Naive thymus-derived CD8-positive, alpha-beta T cell (primary cell): ENCODE measurements at regions not wholly inside any gene's neighbourhood (a gene's known extent, or its start where the extent isn't known, plus 50 kb on each side); places are given as distances from the start of the nearest gene placed in this dataset.

Experiments used
- ATAC-seq, 2 donors: fragments of 150-1000 bp; cut with Tn5 transposase in 1 of 2; sonication (Bioruptor Pico), chemical (Tn5 transposase) in 1 of 2; 1 replicate in 1 of 2; 2 replicates in 1 of 2; pipeline ENCODE4 v1.10.0; 2021; ENCODE audit warnings: mild to moderate bottlenecking in 2 of 2, moderate library complexity in 2 of 2
- POLR2A ChIA-PET: fragments of 350-600 bp; sonication (Branson Sonifier 250); formaldehyde crosslinking; loops from one replicate; lab custom pipeline; 2021; ENCODE audit warnings: antibody characterized with exemption; lab: Charles Lee
- DNase-seq, 10 donors: peaks; one replicate each; pipeline versions ENCODE4 v3.0.0 to v3.0.0-alpha.2; 2020 to 2022
- H3K27ac Mint-ChIP-seq, 10 donors: one replicate each; pipeline ENCODE4 v1.8.0; 2020 to 2022; ENCODE audit warnings: mild to moderate bottlenecking in 10 of 10, mixed read lengths in 10 of 10, moderate library complexity in 4 of 10, inconsistent platforms in 1 of 10
- H3K27me3 Mint-ChIP-seq, 5 donors: one replicate each; pipeline ENCODE4 v1.8.0; 2021 to 2022; ENCODE audit warnings: mixed read lengths in 5 of 5
- H3K36me3 Mint-ChIP-seq, 3 donors: one replicate each; pipeline ENCODE4 v1.8.0; 2020 to 2022; ENCODE audit warnings: mixed read lengths in 3 of 3, mild to moderate bottlenecking in 2 of 3, inconsistent platforms in 1 of 3
- H3K4me1 Mint-ChIP-seq, 4 donors: one replicate each; pipeline ENCODE4 v1.8.0; 2021 to 2022; ENCODE audit warnings: mixed read lengths in 4 of 4
- H3K4me3 Mint-ChIP-seq, 10 donors: one replicate each; pipeline ENCODE4 v1.8.0; 2020 to 2022; ENCODE audit warnings: mild to moderate bottlenecking in 10 of 10, mixed read lengths in 10 of 10, moderate library complexity in 6 of 10, inconsistent platforms in 1 of 10
- H3K9me3 Mint-ChIP-seq, 9 donors: one replicate each; pipeline ENCODE4 v1.8.0; 2020 to 2022; ENCODE audit warnings: mixed read lengths in 9 of 9, mild to moderate bottlenecking in 3 of 9, inconsistent platforms in 1 of 9, moderate library complexity in 1 of 9

DNA sequence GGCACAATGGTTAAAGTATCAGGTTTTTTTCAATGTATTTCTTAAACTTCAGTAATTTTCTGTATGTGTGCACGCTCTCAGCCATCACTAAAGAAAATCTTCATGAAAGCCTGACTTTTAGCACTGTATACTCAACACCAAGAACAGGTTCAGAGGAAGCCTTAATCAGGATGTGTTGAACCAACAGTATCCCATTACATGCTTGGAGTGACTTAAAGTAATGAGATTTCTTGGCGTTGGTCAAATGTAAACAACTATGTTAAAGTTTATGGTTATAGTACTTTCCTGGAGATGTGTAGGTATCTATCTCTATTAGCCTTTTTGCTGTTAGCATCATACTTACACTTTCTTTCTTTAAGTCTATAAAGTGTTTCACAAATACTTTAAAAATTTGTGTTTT is 335.0 kb downstream of the CCER1 start:
- POLR2A ChIA-PET = no interaction called here
- H3K4me3 Mint-ChIP-seq = no peak overlapping the region

DNA sequence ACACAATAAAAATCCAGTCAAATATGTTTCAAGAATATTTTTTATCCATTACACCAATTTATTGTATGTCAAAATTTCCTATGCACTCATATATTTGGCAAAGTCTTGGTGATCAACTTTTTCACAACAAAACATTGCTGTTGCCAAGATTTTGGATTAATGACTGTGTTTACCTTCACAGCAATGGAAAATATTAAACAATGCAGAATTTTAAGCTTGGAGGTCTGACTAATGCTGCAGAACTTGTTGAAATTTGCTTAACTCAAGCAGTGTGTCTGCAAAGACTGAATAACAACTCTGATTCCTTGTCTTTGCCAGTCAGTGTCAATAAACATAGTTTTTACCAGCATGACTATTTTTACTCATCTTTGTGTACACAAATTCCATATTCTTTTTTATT is 336.4 kb downstream of the CCER1 start:
- H3K27me3 Mint-ChIP-seq = no peaks in the 10 kb centered on the region
- H3K9me3 Mint-ChIP-seq = peaks cover 0 to 2% (median 0%) of the 10 kb centered on the region in 9 donors
- POLR2A ChIA-PET = no interaction called here
- H3K4me3 Mint-ChIP-seq = no peak overlapping the region
- no peaks in the 10 kb centered on the region for H3K36me3 Mint-ChIP-seq
- ATAC-seq (no peak), DNase-seq (no peak)
- H3K4me1 Mint-ChIP-seq = no peaks in the 10 kb centered on the region
- no peak overlapping the region for H3K27ac Mint-ChIP-seq

More for the DNA sequence above, 335.0 kb downstream of the CCER1 start:
- Mint-ChIP-seq H3K4me1 (no peaks in the 10 kb centered on the region), H3K27me3 (no peaks in the 10 kb centered on the region), H3K9me3 (peaks cover 0 to 2% (median 0%) of the 10 kb centered on the region in 9 donors), H3K36me3 (no peaks in the 10 kb centered on the region), H3K27ac (no peak overlapping the region)
- DNase-seq (no peak), ATAC-seq (no peak)

DNA sequence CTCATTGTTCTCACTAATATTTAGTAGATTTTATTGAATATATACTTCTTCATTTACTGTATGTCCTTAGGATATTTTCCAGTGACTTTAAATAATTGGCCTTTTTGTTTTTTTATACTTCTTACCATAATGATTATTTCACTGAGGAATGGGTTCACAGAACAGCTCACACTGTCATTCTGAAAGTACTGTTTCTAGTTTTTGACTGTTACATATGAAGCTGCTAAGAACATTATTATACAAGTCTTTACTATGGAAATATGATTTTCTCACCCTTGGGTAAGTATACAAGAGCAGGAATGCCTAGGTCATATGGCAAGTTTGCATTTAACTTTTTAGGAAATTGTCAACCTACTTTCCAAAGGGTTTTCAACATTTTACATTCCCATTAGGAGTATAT is 343.1 kb downstream of the CCER1 start:
- POLR2A ChIA-PET = no interaction called here
- DNase-seq (no peak), ATAC-seq (no peak)
- Mint-ChIP-seq H3K27ac (no peak overlapping the region), H3K4me3 (no peak overlapping the region), H3K9me3 (peaks cover 0 to 17% (median 0%) of the 10 kb centered on the region in 9 donors), H3K4me1 (no peaks in the 10 kb centered on the region), H3K36me3 (no peaks in the 10 kb centered on the region), H3K27me3 (peaks cover 0 to 2% (median 0%) of the 10 kb centered on the region in 5 donors)

DNA sequence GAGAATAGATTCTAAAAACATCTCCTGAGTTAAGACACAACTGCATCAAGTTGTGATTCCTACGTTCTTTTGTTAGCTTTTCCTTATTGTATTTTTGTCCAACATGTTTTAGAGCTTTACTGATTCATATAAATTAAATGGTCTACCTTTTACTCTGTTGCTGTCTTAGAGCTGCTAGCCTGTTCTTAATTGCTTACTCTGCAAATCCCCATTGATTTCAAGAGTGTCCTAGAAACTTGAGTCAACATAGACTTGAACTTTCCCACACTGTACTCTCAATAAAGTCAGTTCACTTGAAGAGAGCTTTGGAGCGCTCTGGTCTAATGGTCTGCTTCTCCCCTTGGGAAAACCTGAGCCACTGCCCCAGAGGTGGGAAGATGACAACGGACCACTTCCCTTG is 343.9 kb downstream of the CCER1 start:
- no peak overlapping the region for H3K4me3 Mint-ChIP-seq
- no peak overlapping the region for H3K27ac Mint-ChIP-seq
- peaks cover 0 to 17% (median 0%) of the 10 kb centered on the region in 9 donors for H3K9me3 Mint-ChIP-seq
- no peaks in the 10 kb centered on the region for H3K36me3 Mint-ChIP-seq
- POLR2A ChIA-PET = no interaction called here
- peaks cover 0 to 2% (median 0%) of the 10 kb centered on the region in 5 donors for H3K27me3 Mint-ChIP-seq
- H3K4me1 Mint-ChIP-seq = no peaks in the 10 kb centered on the region
- DNase-seq (no peak), ATAC-seq (no peak)

DNA sequence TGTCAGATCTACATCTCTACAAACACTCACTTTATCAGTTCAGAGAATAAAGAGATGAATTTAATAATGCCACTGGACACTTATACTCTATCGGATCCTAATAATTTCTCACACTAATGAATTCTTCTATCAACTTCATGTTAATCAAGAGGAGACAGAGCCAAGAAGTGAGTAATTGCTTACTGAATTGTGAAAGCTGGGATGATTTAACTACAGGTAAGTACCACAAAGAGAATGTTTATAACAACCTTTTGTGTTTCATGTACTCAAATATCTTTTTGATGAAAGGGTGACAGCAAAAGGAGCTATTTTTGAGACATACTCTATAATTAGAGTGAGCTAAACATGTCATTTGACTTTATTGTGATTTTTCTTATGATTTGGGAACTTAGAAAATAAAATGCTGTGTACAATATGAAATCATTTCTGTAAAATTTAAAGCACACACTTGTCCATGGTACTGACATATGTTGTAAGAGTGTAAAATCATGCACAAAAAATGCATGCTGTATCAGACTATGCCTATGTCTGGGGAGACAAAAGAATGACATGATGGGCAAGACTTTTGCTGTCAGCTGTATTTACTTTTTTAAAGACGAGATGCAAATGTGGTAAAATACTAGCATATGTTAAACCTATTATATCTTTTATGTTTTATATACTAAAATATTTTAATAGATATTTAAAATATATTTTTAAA is 361.2 kb downstream of the CCER1 start:
- no peaks in the 10 kb centered on the region for H3K36me3 Mint-ChIP-seq
- ATAC-seq (no peak), DNase-seq (no peak)
- H3K27me3 Mint-ChIP-seq = no peaks in the 10 kb centered on the region
- no peak overlapping the region for H3K27ac Mint-ChIP-seq
- no peaks in the 10 kb centered on the region for H3K9me3 Mint-ChIP-seq
- no peak overlapping the region for H3K4me3 Mint-ChIP-seq
- no peaks in the 10 kb centered on the region for H3K4me1 Mint-ChIP-seq
- POLR2A ChIA-PET = no interaction called here

DNA sequence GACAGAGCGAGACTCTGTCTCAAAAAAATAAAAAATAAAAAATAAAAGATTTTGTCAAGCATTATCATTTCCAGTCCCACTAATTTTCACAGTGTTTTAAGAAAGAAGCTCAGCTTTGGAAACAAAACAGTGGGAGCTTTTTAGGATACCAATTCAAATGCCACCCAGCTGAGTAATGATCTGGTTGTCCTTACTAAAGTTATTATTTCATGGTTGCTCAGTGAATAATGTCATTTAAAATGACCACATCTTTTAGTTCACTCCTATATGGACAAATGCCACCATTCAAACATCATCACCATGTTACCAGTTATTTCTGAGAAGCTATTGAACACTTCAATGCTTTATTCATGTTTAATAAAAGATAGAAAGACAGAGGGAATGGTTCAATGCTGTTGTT is 365.0 kb downstream of the CCER1 start:
- Mint-ChIP-seq H3K4me3 (no peak overlapping the region), H3K9me3 (peaks cover 0 to 11% (median 0%) of the 10 kb centered on the region in 9 donors), H3K4me1 (no peaks in the 10 kb centered on the region), H3K27me3 (no peaks in the 10 kb centered on the region), H3K27ac (no peak overlapping the region), H3K36me3 (no peaks in the 10 kb centered on the region)
- POLR2A ChIA-PET = no interaction called here
- DNase-seq = no peak
- no peak for ATAC-seq

DNA sequence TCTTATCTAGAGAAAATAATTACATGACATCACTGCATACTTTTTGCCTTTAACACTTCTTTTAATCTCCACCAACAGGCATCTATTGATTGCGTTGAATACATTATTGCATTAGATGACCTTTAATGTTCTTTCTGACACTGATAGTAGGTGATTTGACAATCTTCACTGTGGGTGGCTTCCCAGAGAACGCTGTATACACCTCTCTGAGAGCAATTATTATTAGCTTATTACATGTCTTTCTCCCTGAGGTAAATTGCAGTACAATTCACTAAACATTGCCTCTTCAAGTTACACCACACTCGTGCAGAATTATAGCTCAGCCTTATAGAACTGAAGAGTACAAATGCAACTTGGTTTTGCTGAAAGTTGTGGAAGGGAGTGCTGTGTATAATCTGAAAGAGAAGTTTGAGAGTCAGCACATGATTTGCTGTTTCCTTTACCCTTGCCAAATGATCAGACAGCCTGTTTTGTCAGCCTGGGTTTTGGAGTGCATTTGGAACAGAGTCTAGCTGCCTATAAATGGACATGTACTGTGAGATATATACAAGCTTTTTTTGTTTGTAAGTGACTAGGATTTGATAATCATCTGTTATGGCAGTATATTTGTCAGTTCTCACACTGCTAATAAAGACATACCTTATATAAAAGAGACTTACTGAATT is 369.2 kb downstream of the CCER1 start:
- Mint-ChIP-seq H3K4me1 (no peaks in the 10 kb centered on the region), H3K36me3 (no peaks in the 10 kb centered on the region), H3K27me3 (no peaks in the 10 kb centered on the region)

DNA sequence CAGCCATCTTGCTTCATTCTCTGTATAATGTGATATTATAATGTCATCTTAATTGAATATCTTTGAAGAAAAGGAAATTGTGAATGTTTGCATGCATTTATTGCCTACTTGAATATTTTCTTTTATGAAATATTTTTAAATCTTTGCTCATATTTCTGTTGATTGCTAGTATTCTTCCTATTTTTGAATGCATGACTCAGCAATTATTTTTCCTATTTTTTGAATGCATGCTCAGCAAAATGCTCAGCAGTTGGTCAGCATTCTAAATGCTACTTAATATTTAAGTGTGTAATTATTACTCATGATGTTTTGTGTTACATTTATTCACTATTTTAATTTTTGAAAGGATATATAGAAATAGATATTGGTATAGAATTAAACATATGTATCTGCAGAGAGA is 378.3 kb downstream of the CCER1 start:
- H3K9me3 Mint-ChIP-seq = peaks cover 0 to 7% (median 0%) of the 10 kb centered on the region in 9 donors
- H3K27me3 Mint-ChIP-seq = peaks cover 0 to 7% (median 2%) of the 10 kb centered on the region in 5 donors
- DNase-seq (no peak), ATAC-seq (no peak)
- H3K36me3 Mint-ChIP-seq = no peaks in the 10 kb centered on the region
- no peak overlapping the region for H3K4me3 Mint-ChIP-seq
- POLR2A ChIA-PET = no interaction called here
- H3K27ac Mint-ChIP-seq = no peak overlapping the region
- H3K4me1 Mint-ChIP-seq = no peaks in the 10 kb centered on the region

More for the DNA sequence above, 369.2 kb downstream of the CCER1 start:
- Mint-ChIP-seq H3K27ac (no peak overlapping the region), H3K9me3 (peaks cover 0 to 11% (median 0%) of the 10 kb centered on the region in 9 donors), H3K4me3 (no peak overlapping the region)
- POLR2A ChIA-PET = no interaction called here
- no peak for DNase-seq
- peak in 1 of 2 donors; percentile 20 for ATAC-seq

DNA sequence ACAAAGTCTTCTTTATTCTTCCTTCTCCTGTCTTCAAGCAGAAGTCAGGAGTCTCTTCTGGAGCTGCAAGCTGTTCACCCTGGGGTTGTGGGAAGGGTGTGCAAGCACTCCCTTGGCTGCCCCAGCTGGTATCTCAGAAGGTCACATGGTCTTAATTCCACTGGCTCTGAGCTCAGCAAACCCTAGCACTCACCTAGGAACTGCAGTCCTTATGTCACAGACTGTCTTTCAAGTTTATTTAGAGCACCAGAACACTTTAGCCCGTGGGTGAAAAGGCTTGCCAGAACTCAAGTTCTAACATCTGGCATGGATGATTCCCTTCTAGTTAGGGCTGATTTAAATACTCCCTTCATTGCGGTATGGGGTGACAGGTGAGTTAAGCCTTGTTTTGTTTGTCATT is 379.0 kb downstream of the CCER1 start:
- peaks cover 0 to 7% (median 2%) of the 10 kb centered on the region in 5 donors for H3K27me3 Mint-ChIP-seq
- no peak overlapping the region for H3K4me3 Mint-ChIP-seq
- no peaks in the 10 kb centered on the region for H3K4me1 Mint-ChIP-seq
- H3K36me3 Mint-ChIP-seq = no peaks in the 10 kb centered on the region
- DNase-seq = no peak
- no peak for ATAC-seq
- no peak overlapping the region for H3K27ac Mint-ChIP-seq
- POLR2A ChIA-PET = no interaction called here
- peaks cover 0 to 7% (median 0%) of the 10 kb centered on the region in 9 donors for H3K9me3 Mint-ChIP-seq

DNA sequence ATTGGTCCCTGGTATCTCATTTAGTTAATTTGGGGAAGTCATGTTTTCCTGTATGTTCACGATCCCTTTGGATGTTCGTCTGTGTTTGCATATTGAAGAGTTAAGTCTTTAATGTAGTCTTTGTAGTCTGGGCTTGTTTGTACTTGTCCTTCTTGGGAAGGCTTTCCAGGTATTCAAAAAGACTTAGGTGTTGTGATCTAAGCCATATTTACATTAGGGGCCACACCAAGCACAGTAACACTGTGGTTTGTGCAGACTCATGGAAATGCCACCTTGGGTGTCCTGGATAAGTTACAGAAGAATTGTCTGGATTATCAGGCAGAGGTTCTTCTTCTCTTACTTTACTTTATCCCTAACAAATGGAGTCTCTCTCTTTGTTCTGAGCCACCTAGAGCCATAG is 380.3 kb downstream of the CCER1 start:
- DNase-seq (no peak), ATAC-seq (no peak)
- POLR2A ChIA-PET = no interaction called here
- Mint-ChIP-seq H3K27ac (no peak overlapping the region), H3K27me3 (peaks cover 0 to 7% (median 2%) of the 10 kb centered on the region in 5 donors), H3K4me1 (no peaks in the 10 kb centered on the region), H3K9me3 (peaks cover 0 to 7% (median 0%) of the 10 kb centered on the region in 9 donors), H3K4me3 (no peak overlapping the region), H3K36me3 (no peaks in the 10 kb centered on the region)

DNA sequence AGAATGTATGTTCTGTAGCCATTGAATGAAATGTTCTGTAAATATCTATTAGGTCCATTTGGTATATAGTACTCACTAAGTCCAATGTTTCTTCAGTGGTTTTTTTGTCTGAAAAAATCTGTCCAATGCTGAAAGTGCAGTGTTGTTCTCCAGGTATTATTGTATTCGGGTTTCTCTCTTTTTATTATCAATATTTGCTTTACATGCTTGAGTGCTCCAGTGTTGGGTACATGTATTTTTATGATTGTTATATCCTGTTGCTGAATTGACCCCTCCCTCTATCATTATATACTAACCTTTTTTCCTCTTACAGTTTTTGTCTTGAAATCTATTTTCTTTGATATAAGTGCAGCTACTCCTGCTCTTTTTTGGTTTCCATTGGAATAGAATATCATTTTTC is 382.2 kb downstream of the CCER1 start:
- Mint-ChIP-seq H3K27me3 (peaks cover 0 to 7% (median 2%) of the 10 kb centered on the region in 5 donors), H3K4me3 (no peak overlapping the region), H3K4me1 (no peaks in the 10 kb centered on the region), H3K27ac (no peak overlapping the region), H3K36me3 (no peaks in the 10 kb centered on the region), H3K9me3 (peaks cover 0 to 3% (median 0%) of the 10 kb centered on the region in 9 donors)
- POLR2A ChIA-PET = no interaction called here
- DNase-seq = no peak
- ATAC-seq = no peak

DNA sequence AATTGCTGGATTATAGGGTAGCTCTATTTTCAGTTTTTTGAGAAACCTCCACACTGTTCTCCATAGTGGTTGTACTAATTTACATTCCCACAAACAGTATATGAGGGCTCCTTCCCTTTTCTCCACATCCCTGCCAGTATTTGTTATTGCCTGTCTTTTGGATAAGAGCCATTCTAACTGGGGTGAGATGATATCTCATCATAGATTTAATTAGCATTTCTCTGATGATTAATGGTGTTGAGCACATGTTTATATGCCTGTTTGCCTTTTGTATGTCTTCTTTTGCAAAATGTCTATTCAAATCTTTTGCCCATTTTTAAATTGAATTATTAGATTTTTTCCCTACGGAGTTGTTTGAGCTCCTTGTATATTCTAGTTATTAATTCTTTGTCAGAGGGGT is 385.3 kb downstream of the CCER1 start:
- H3K4me3 Mint-ChIP-seq = no peak overlapping the region
- POLR2A ChIA-PET = no interaction called here
- H3K4me1 Mint-ChIP-seq = no peaks in the 10 kb centered on the region
- no peaks in the 10 kb centered on the region for H3K36me3 Mint-ChIP-seq
- ATAC-seq (no peak), DNase-seq (no peak)
- H3K9me3 Mint-ChIP-seq = peaks cover 0 to 17% (median 11%) of the 10 kb centered on the region in 9 donors
- no peak overlapping the region for H3K27ac Mint-ChIP-seq
- peaks cover 0 to 6% (median 0%) of the 10 kb centered on the region in 5 donors for H3K27me3 Mint-ChIP-seq

DNA sequence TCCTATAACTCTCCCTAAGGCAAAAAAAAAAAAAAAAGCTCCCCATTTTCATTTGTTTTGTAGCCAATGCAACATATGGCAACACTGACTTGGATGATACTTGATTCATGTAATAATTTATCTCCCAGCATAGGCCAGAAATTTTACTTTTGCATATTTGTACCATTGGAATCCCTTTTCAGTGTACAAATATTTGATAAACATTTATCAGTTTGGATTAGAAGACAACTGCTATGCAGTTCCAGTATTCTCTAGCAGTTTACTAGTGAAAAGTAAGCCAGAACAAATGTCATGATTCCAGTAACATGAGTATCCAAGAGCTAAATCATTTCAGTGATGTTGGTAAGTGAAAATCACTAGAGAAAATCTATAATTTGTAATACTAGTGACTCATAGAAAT is 392.3 kb downstream of the CCER1 start:
- no peaks in the 10 kb centered on the region for H3K4me1 Mint-ChIP-seq
- no peak for ATAC-seq
- H3K4me3 Mint-ChIP-seq = no peak overlapping the region
- no peak overlapping the region for H3K27ac Mint-ChIP-seq
- no peaks in the 10 kb centered on the region for H3K36me3 Mint-ChIP-seq
- POLR2A ChIA-PET = no interaction called here
- no peak for DNase-seq
- peaks cover 1 to 17% (median 13%) of the 10 kb centered on the region in 9 donors for H3K9me3 Mint-ChIP-seq
- H3K27me3 Mint-ChIP-seq = peaks cover 0 to 3% (median 2%) of the 10 kb centered on the region in 5 donors
